GM12864 (cell line): ENCODE measurements at regions not wholly inside any gene's neighbourhood (a gene's known extent, or its start where the extent isn't known, plus 50 kb on each side); places are given as distances from the start of the nearest gene placed in this dataset.
"Not testable (repeated sequence)": the region's sequence is repeated elsewhere in the genome, so short reads cannot be mapped to it uniquely, and the experiment has no call there.

Experiments used
- DNase-seq: peaks from one replicate; pipeline ENCODE4 v3.0.0-alpha.2; 2011; ENCODE audit warnings: low read depth
- H3K4me3 ChIP-seq: 2 replicates; pipeline ENCODE4 v1.5.1; 2011; ENCODE audit warnings: mild to moderate bottlenecking, low read depth, low read length, control low read depth
- CTCF ChIP-seq: IDR thresholded peaks from 2 replicates; pipeline ENCODE4 v1.5.1; 2011; ENCODE audit warnings: low read depth, mild to moderate bottlenecking, moderate library complexity, low read length, control low read depth, inconsistent platforms; ENCODE audit errors: missing control alignments

- TF ChIP-seq CTCF: no peak
- H3K4me3 ChIP-seq: no peak overlapping the region
- peak; percentile 4 for DNase-seq
These were observed 442.5 kb upstream of the COX7C start for GRCh38 chr5:86175224-86175623.

- no peak for TF ChIP-seq CTCF
- DNase-seq: no peak
- H3K4me3 ChIP-seq: no peak overlapping the region
These were observed 418.5 kb upstream of the COX7C start for GRCh38 chr5:86199287-86199686.

- no peak for DNase-seq
- TF ChIP-seq CTCF: no peak
- H3K4me3 ChIP-seq: no peak overlapping the region
These were observed 389.6 kb upstream of the COX7C start for GRCh38 chr5:86228147-86228546.

- H3K4me3 ChIP-seq: no peak overlapping the region
- no peak for DNase-seq
- TF ChIP-seq CTCF: no peak
These were observed 385.5 kb upstream of the COX7C start for GRCh38 chr5:86232246-86232645.

GRCh38 chr5:86244153-86244552 lies 373.6 kb upstream of the COX7C start:
- no peak overlapping the region for H3K4me3 ChIP-seq
- TF ChIP-seq CTCF: no peak
- DNase-seq: no peak

- no peak for DNase-seq
- H3K4me3 ChIP-seq: no peak overlapping the region
- TF ChIP-seq CTCF: no peak
These were observed 359.9 kb upstream of the COX7C start for GRCh38 chr5:86257871-86258270.

GRCh38 chr5:86284400-86285190 lies 333.1 kb upstream of the COX7C start:
- not testable (repeated sequence) for H3K4me3 ChIP-seq, DNase-seq

- DNase-seq, H3K4me3 ChIP-seq: not testable (repeated sequence)
These were observed 330.3 kb upstream of the COX7C start for GRCh38 chr5:86287437-86287836.

- DNase-seq, H3K4me3 ChIP-seq: not testable (repeated sequence)
These were observed 328.0 kb upstream of the COX7C start for GRCh38 chr5:86289786-86290185.

GRCh38 chr5:86292811-86293210 lies 324.9 kb upstream of the COX7C start:
- DNase-seq, H3K4me3 ChIP-seq: not testable (repeated sequence)

GRCh38 chr5:86302643-86303042 lies 315.1 kb upstream of the COX7C start:
- not testable (repeated sequence) for DNase-seq, H3K4me3 ChIP-seq
